Activated CD4-positive, alpha-beta T cell treated with anti-CD3 and anti-CD28 coated beads, Interleukin-2, amount 10 ng/mL, durations not matched to agents 24 days and 14 days (primary cell): ENCODE measurements at regions not wholly inside any gene's neighbourhood (a gene's known extent, or its start where the extent isn't known, plus 50 kb on each side); places are given as distances from the start of the nearest gene placed in this dataset.

Experiments used
- DNase-seq: peaks from one replicate; pipeline ENCODE4 v3.0.0; 2022
- H3K27ac Mint-ChIP-seq: one replicate; pipeline ENCODE4 v1.8.0; 2022; ENCODE audit warnings: mild to moderate bottlenecking, mixed read lengths
- H3K27me3 Mint-ChIP-seq: one replicate; pipeline ENCODE4 v1.8.0; 2022; ENCODE audit warnings: mixed read lengths
- H3K36me3 Mint-ChIP-seq: one replicate; pipeline ENCODE4 v1.8.0; 2022; ENCODE audit warnings: low read depth, mild to moderate bottlenecking, mixed read lengths
- H3K4me1 Mint-ChIP-seq: one replicate; pipeline ENCODE4 v1.8.0; 2021; ENCODE audit warnings: mixed read lengths
- H3K4me3 Mint-ChIP-seq: one replicate; pipeline ENCODE4 v1.8.0; 2022; ENCODE audit warnings: mild to moderate bottlenecking, moderate library complexity, mixed read lengths
- H3K9me3 Mint-ChIP-seq: one replicate; pipeline ENCODE4 v1.8.0; 2021; ENCODE audit warnings: mixed read lengths
- intact Hi-C: fragments of 100-400 bp; cut with micrococcal nuclease; formaldehyde crosslinking; loops from one replicate; pipeline ENCODE4 v1.15.1; 2023

DNA sequence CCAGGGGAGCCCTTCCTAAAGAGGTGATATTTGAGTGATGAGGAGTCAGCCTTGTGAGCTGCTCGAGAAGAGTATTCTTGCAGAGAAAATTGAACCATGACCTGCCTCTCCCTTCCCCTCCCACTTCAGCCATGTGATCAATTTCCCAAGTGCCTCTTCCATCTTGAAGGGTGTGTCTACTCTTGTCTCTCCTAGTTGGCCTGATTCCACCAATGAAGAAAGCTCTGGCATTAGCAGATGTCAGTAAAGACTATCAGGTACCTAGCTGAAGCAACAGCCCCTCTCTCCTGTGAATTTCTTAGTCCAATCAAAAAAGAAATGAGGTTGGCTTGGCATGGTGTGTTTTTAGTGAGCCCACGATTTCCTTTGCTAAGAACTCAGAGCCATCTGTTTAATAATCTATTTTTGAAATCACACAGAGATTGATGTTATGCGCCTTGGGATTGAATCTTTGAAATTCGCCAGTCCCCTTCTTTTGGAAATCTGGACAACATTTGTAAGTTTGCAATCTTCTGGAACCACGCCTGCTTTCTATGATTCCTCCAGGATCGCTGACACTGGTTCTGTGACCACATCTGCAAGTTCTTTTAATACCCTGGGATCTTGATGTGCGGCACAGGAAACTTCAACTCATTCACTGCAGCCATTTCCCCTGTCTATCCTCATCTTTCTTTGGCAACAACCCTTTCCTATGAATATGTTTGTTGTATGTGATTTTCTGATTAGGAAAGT lies 404.6 kb downstream of the DMRT2 start:
- Mint-ChIP-seq H3K27ac (no peak overlapping the region), H3K27me3 (peaks cover 2% of the 10 kb centered on the region), H3K4me3 (no peak overlapping the region), H3K4me1 (no peaks in the 10 kb centered on the region), H3K36me3 (no peaks in the 10 kb centered on the region), H3K9me3 (no peaks in the 10 kb centered on the region)
- intact Hi-C loops = no loop called here
- no peak for DNase-seq

GRCh38 chr9:1455766-1456165 lies 405.6 kb downstream of the DMRT2 start:
- Mint-ChIP-seq H3K27ac (no peak overlapping the region), H3K4me1 (no peaks in the 10 kb centered on the region), H3K4me3 (no peak overlapping the region), H3K9me3 (no peaks in the 10 kb centered on the region), H3K36me3 (no peaks in the 10 kb centered on the region), H3K27me3 (peaks cover 2% of the 10 kb centered on the region)
- intact Hi-C loops = no loop called here
- no peak for DNase-seq

DNA sequence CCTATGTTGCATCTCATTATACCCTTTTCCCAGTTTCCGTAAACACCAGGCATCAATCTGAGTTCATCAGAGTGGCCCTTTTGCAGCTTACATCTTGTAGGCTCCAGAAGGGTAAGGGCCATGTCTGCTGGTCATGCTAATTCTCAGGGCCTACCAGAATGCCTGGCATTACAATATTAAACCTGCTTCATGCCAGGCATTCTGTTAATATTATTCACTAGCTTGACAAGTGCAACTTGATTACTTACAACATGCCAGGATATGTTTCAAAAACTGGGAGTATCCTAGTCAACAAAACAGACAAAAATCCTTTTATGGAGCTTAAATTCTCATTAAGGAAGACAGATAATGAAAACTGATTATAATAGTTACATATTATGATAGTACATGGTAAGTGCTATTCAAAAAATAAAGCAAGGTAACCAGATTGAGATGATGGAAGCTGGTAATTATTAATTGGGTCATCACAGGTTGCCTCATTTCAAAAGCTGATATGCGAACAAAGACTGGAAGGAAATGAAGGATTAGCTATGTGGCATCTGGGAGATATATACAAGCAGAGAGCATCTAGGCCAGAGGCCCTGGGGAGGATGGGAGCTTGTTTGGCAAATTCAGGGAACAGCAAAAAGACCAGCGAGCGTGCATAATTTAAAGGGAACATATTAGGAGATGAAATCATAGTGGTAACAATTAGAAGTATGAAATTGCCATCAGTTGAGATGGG lies 406.3 kb downstream of the DMRT2 start:
- Mint-ChIP-seq H3K4me1 (no peaks in the 10 kb centered on the region), H3K9me3 (no peaks in the 10 kb centered on the region), H3K4me3 (no peak overlapping the region), H3K27me3 (peaks cover 2% of the 10 kb centered on the region), H3K36me3 (no peaks in the 10 kb centered on the region), H3K27ac (no peak overlapping the region)
- DNase-seq = no peak
- intact Hi-C loops = no loop called here

- no peaks in the 10 kb centered on the region for H3K4me1 Mint-ChIP-seq
- no peak overlapping the region for H3K27ac Mint-ChIP-seq
- H3K36me3 Mint-ChIP-seq = no peaks in the 10 kb centered on the region
- DNase-seq = no peak
- no peaks in the 10 kb centered on the region for H3K9me3 Mint-ChIP-seq
- no peak overlapping the region for H3K4me3 Mint-ChIP-seq
- peaks cover 2% of the 10 kb centered on the region for H3K27me3 Mint-ChIP-seq
- intact Hi-C loops = no loop called here
Observed at GRCh38 chr9:1457460-1457859, 407.3 kb downstream of the DMRT2 start.

DNA sequence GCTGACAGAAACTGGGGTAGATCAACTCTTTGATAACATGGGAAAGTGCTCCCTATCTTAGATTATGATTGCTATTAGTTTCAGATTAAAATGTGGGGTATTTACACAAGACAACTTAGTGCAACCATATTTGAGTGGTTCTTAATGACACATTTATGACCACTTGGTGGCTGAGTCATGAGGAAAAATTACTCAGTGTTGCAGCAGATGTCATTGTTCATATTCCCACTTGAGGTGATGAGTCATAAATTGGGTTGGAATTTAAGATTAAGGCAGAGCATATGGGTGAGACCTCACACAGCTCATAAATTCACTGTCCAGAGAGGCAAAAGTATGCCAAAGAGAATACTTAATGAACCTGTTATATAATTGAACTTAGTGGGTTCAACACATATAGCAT lies 408.3 kb downstream of the DMRT2 start:
- DNase-seq = peak; percentile 15
- H3K36me3 Mint-ChIP-seq = no peaks in the 10 kb centered on the region
- H3K9me3 Mint-ChIP-seq = no peaks in the 10 kb centered on the region
- no peaks in the 10 kb centered on the region for H3K4me1 Mint-ChIP-seq
- H3K27ac Mint-ChIP-seq = no peak overlapping the region
- H3K27me3 Mint-ChIP-seq = peaks cover 2% of the 10 kb centered on the region
- no peak overlapping the region for H3K4me3 Mint-ChIP-seq
- intact Hi-C loops = no loop called here

DNA sequence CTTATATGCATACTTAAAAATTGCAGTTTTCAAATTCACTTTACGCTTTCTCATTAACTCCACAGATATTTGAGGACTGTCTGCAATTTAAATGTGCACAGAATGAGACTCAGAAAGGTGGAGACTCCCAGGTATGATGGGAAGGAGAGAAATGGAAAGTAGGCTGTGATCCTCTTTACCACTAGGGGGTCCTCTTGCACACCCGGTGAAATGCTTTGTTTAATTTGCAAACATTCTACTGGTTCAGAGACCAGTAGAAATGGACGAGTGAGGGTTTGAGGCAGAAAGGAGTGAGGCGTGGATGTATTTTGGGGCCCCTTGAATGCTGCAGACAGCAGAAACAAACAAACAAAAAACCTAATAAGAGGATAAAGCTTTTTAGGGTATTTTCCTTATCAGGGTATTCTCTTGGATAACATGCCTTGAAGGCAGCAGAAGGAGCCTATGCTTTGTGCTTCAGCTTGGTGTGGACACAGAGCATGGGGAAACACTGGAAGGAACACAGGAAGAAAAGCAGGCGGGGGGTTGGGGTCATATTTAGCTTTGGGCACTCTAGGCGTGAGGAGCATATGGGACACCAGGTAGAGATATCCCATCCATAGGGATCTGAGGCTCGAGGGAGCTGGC lies 410.1 kb downstream of the DMRT2 start:
- H3K4me1 Mint-ChIP-seq = no peaks in the 10 kb centered on the region
- no peaks in the 10 kb centered on the region for H3K9me3 Mint-ChIP-seq
- peak; percentile 58 for DNase-seq
- H3K36me3 Mint-ChIP-seq = no peaks in the 10 kb centered on the region
- H3K27me3 Mint-ChIP-seq = no peaks in the 10 kb centered on the region
- H3K4me3 Mint-ChIP-seq = no peak overlapping the region
- H3K27ac Mint-ChIP-seq = no peak overlapping the region
- intact Hi-C loops = loop anchor here (2.0 kb wide), 1 partner anchor 145 kb away; no protein-coding TSS in a partner anchor

GRCh38 chr9:1461812-1462211 lies 411.7 kb downstream of the DMRT2 start:
- intact Hi-C loops = loop anchor here (2.0 kb wide), 1 partner anchor 143 kb away; no protein-coding TSS in a partner anchor
- no peak overlapping the region for H3K27ac Mint-ChIP-seq
- no peak for DNase-seq
- no peaks in the 10 kb centered on the region for H3K4me1 Mint-ChIP-seq
- H3K36me3 Mint-ChIP-seq = no peaks in the 10 kb centered on the region
- H3K9me3 Mint-ChIP-seq = no peaks in the 10 kb centered on the region
- no peak overlapping the region for H3K4me3 Mint-ChIP-seq
- H3K27me3 Mint-ChIP-seq = no peaks in the 10 kb centered on the region

DNA sequence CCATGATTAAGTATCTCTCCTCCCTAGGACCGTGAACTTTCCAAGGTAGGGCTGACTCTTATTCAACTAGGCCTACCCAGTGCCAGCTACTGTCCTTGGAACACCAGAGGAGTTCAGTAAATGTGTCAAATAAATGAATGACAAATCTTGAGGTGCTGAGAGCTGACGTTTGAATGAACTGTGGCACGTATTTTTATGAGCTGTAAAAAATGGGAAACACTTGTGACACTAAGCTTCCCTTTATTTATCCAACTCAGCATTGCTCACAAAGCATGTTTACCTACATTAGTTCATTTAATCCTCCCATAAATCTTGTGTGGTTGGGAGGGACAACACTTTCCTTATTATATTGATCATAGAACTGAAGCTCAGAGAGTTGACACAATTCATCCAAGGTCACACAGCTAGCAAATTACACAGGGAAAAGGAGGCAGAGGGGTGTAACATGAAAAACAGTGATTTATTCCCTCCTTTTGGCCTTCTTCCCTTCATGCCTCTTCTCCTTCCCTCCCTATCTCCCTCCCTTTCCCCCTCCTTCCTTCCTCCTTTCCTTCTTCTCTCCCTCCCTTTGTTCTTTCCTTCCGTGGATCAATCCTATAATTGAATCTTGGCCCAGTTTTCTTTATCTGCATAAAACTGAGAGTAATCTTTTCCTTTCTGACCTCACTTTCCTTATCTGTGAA lies 412.6 kb downstream of the DMRT2 start:
- Mint-ChIP-seq H3K36me3 (no peaks in the 10 kb centered on the region), H3K9me3 (no peaks in the 10 kb centered on the region), H3K4me1 (no peaks in the 10 kb centered on the region), H3K27ac (no peak overlapping the region), H3K4me3 (no peak overlapping the region), H3K27me3 (no peaks in the 10 kb centered on the region)
- DNase-seq = no peak
- intact Hi-C loops = no loop called here

DNA sequence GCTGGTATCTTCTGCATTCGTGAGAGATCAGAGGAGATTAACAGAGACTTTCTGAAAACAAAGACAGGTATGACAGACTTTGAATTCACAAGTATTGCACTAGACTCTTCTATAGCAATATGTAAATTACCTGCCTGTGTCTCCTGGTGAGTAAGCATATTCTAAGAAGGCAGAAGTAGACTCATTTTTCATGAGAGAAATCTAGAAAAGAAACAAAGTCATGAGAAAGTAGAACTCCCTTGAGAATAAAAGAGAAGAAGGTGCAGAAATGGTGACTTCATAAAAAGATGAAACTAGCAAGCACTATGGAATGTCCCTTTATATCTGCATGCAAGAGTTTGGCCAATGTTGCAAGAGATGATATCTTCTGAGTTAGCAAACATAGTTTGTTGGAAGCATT lies 419.8 kb downstream of the DMRT2 start:
- intact Hi-C loops = no loop called here
- H3K36me3 Mint-ChIP-seq = no peaks in the 10 kb centered on the region
- no peaks in the 10 kb centered on the region for H3K4me1 Mint-ChIP-seq
- H3K9me3 Mint-ChIP-seq = no peaks in the 10 kb centered on the region
- no peak overlapping the region for H3K27ac Mint-ChIP-seq
- H3K4me3 Mint-ChIP-seq = no peak overlapping the region
- no peak for DNase-seq
- H3K27me3 Mint-ChIP-seq = no peaks in the 10 kb centered on the region

DNA sequence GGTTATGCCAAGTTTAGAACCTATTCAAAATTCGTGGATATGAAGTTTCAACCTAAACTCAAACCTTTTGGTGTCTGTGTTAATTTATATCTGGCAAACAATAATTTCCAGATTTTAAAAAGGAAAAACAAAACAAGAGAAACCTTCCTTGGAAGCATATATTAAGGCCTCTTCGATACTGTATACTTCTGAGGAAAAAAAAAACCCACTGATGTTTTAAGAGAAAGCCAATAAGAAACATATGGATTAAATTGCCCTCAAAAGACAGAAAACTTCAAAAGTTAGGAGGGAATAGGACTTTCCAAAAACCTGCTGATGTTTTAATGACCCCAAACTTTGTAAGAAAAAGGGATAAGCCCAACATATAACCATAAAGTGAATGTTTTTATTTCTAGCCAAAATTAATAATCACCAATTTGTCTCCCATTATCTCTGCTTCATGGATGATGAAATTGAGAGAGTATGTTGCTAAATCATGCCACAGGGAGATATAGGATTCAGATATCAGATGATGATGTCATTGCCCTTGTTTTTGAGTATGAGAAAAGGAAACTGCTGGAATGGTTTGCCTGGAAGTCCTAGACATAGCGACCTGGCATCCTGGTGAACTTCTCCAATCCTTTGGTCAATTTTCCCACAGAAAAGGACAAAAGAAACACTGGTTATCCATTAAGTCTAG lies 423.9 kb downstream of the DMRT2 start:
- peaks cover 6% of the 10 kb centered on the region for H3K9me3 Mint-ChIP-seq
- DNase-seq = no peak
- no peaks in the 10 kb centered on the region for H3K36me3 Mint-ChIP-seq
- H3K27ac Mint-ChIP-seq = no peak overlapping the region
- H3K27me3 Mint-ChIP-seq = no peaks in the 10 kb centered on the region
- intact Hi-C loops = no loop called here
- H3K4me1 Mint-ChIP-seq = no peaks in the 10 kb centered on the region
- no peak overlapping the region for H3K4me3 Mint-ChIP-seq

DNA sequence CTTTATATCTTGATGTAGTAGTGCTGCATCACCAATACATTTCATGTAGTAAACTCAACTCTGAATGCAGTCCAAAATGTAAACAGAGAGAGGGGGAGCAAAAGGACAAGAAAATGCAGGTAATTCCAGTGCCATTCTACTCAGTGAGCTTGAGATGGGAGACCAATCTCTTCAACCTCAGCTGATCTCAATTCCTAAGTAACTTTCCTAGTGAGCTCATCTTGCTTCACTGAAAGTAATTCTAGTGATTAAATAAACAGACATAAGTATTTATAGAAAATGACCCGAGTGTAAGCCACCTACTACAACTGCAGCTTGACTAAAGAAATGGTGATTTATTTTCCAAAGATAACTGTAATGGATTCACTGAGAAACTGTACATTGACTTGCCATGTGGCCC lies 424.5 kb downstream of the DMRT2 start:
- H3K9me3 Mint-ChIP-seq = peaks cover 6% of the 10 kb centered on the region

DNA sequence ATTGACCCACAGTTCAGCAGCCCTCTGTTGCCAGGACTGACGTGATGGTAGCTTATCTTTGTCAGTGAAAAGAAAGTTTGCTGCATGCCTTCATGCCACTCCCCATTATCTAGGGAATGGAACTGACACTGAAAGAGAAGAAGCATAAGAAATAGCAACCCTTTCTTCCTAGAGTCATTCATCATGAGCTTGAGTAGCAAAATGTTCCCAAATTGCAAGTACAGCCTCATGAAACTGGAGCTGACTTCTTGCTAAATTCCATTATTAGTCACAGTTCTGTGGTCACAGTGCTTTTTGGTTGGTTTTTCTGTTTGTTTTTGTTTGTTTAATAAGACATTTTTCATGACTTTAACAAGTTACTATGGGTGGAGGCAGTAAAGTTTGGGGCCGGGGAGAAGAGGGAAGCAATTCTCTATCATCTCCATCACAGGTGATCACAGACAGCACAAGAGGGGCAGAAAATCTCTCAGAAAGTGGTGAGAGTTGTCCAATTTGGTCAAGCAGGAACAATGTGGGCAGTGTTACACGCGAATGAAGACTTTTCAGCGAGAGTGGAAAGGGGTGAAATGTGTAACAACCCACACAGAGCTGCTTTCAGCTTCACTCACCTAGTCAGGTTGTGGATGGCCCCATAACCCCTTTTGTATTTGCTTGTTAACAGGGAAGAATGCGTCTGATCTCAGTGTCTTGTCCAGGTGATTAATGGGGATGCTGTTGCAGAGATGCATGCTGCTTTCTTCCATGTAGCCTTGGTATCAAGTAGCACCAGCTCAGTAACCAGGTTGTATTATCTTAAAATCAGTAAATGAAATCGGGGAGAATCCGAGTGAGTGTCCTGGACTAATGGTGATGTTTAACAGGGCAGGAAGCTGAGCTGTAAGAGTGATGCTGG lies 440.4 kb downstream of the DMRT2 start:
- intact Hi-C loops = loop anchor here (1.0 kb wide), 2 partner anchors 15 to 46 kb away; no protein-coding TSS in a partner anchor
- no peak for DNase-seq
- peak overlapping the region; percentile 84 for H3K27ac Mint-ChIP-seq
- H3K4me1 Mint-ChIP-seq = peaks cover 4% of the 10 kb centered on the region
- H3K36me3 Mint-ChIP-seq = no peaks in the 10 kb centered on the region
- no peak overlapping the region for H3K4me3 Mint-ChIP-seq
- H3K9me3 Mint-ChIP-seq = no peaks in the 10 kb centered on the region
- H3K27me3 Mint-ChIP-seq = no peaks in the 10 kb centered on the region

More for the DNA sequence above, 424.5 kb downstream of the DMRT2 start:
- no peak for DNase-seq
- Mint-ChIP-seq H3K27me3 (no peaks in the 10 kb centered on the region), H3K27ac (no peak overlapping the region), H3K4me1 (no peaks in the 10 kb centered on the region), H3K4me3 (no peak overlapping the region), H3K36me3 (no peaks in the 10 kb centered on the region)
- intact Hi-C loops = no loop called here

GRCh38 chr9:1492156-1492555 lies 442.0 kb downstream of the DMRT2 start:
- Mint-ChIP-seq H3K9me3 (no peaks in the 10 kb centered on the region), H3K36me3 (no peaks in the 10 kb centered on the region), H3K27ac (no peak overlapping the region), H3K4me1 (peaks cover 4% of the 10 kb centered on the region), H3K27me3 (no peaks in the 10 kb centered on the region), H3K4me3 (no peak overlapping the region)
- intact Hi-C loops = no loop called here
- no peak for DNase-seq
